Endothelial cell of umbilical vein (primary cell): ENCODE measurements at regions not wholly inside any gene's neighbourhood (a gene's known extent, or its start where the extent isn't known, plus 50 kb on each side); places are given as distances from the start of the nearest gene placed in this dataset.

Experiments used
- CTCF ChIP-seq, 2 donors: IDR thresholded peaks; 1 replicate in 1 of 2; 2 replicates in 1 of 2; pipeline ENCODE4 v1.5.1; 2011; ENCODE audit warnings: low read length in 2 of 2, mild to moderate bottlenecking in 2 of 2, moderate library complexity in 2 of 2, control low read depth in 1 of 2, inconsistent platforms in 1 of 2, low read depth in 1 of 2; ENCODE audit not compliant: insufficient read depth in 1 of 2; ENCODE audit errors: extremely low read depth in 1 of 2
- EZH2 ChIP-seq: IDR thresholded peaks from 2 replicates; pipeline ENCODE4 v1.6.1; 2012; ENCODE audit warnings: borderline replicate concordance, low read depth, mild to moderate bottlenecking, moderate library complexity, low read length, inconsistent platforms; ENCODE audit not compliant: severe bottlenecking
- JUN ChIP-seq: IDR thresholded peaks from 2 replicates; pipeline ENCODE4 v1.6.1; 2011; ENCODE audit warnings: borderline replicate concordance, low read depth; ENCODE audit not compliant: insufficient read length, insufficient read depth
- MYC ChIP-seq: IDR thresholded peaks from one replicate; pipeline ENCODE4 v1.6.1; 2011; ENCODE audit warnings: mild to moderate bottlenecking, low read depth, low read length
- POLR2AphosphoS5 ChIP-seq: IDR thresholded peaks from 2 replicates; pipeline ENCODE4 v1.6.1; 2012; ENCODE audit warnings: low read depth, mild to moderate bottlenecking, control low read depth, low read length, moderate library complexity; ENCODE audit not compliant: insufficient read depth

GRCh38 chr9:82196622-82197441 is 208.3 kb downstream of the SPATA31D1 start:
- TF ChIP-seq EZH2 (no peak), CTCF (IDR thresholded peaks at IDR 0.05; ENCODE audit: extremely low read depth in 1 of 2, insufficient read depth in 1 of 2, low read depth in 1 of 2, low read length in 2 of 2) (no peak), MYC (no peak), POLR2AphosphoS5 (no peak), JUN (no peak)
